GM19372 (cell line): ENCODE measurements at regions not wholly inside any gene's neighbourhood (a gene's known extent, or its start where the extent isn't known, plus 50 kb on each side); places are given as distances from the start of the nearest gene placed in this dataset.

Source experiments
- ATAC-seq: cut with Tn5 transposase; IDR thresholded peaks from one replicate; pipeline ENCODE4 v1.9.1; 2021; ENCODE audit warnings: mild to moderate bottlenecking, low read depth, moderate library complexity; ENCODE audit not compliant: unreplicated experiment

- ATAC-seq: no peak
Measured at GRCh38 chr3:180528843-180529242, 73.1 kb upstream of the TTC14 start.

- ATAC-seq: no peak
Measured at GRCh38 chr3:180529778-180530177, 72.2 kb upstream of the TTC14 start.

GRCh38 chr3:180530276-180530675 is 71.7 kb upstream of the TTC14 start:
- no peak for ATAC-seq

GRCh38 chr3:180531303-180532278 is 70.4 kb upstream of the TTC14 start:
- ATAC-seq: no peak

- no peak for ATAC-seq
Measured at GRCh38 chr3:180534828-180535227, 67.1 kb upstream of the TTC14 start.

- ATAC-seq: no peak
Measured at GRCh38 chr3:180538493-180538892, 63.5 kb upstream of the TTC14 start.

- ATAC-seq: no peak
Measured at GRCh38 chr3:180543877-180544276, 58.1 kb upstream of the TTC14 start.

- ATAC-seq: no peak
Measured at GRCh38 chr3:180546863-180547262, 55.1 kb upstream of the TTC14 start.

GRCh38 chr3:180548050-180548449 is 53.9 kb upstream of the TTC14 start:
- ATAC-seq: no peak
